ENCODE measurements at regions not wholly inside any gene's neighbourhood (a gene's known extent, or its start where the extent isn't known, plus 50 kb on each side); places are given as distances from the start of the nearest gene placed in this dataset.
"Not testable (repeated sequence)": the region's sequence is repeated elsewhere in the genome, so short reads cannot be mapped to it uniquely, and the experiment has no call there.

DNA sequence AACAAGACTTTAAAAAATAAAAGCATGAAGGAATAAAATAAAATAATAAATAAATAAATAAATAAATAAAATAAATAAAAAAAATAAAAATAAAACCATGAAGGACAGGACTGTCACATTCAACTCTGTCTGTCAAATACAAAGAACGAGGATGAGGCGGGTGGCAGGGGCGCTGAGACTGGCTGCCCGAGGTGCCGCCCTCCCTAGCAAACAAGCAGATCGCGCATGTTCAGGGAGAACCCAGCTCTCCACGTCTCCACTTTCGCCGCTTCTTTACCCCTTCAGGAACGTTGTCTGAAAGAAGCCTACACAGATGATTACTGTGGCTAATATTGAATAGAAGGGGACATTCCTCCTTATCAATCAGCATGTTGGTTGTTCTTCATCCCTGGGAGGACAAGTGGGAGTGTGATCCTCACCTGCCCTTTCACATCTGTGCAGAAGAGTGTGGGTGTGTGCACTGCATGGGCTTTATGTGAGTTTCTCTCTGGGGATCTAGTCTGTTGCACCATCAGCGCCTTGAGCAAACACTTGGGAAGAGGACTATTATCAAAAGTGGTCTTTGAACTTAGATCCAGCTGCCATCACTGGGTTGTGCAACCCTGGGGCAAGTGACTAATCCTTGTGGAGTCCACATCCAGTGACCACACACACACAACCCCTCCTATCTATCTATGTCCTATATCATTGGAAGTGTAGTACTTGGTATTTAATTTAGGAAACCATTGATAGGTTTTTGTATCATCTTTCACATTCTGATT, 399.2 kb downstream of the IRX2 start:
- DNase-seq (no peak), ATAC-seq (ENCODE audit: insufficient read depth, low read depth) (no peak)
- peaks cover 3% of the 10 kb centered on the region for H3K9me3 ChIP-seq (ENCODE audit: insufficient read depth, low read length, severe bottlenecking)
- H2AFZ ChIP-seq (ENCODE audit: low read depth, low read length): no peak overlapping the region
- no peak overlapping the region for H3K9ac ChIP-seq (ENCODE audit: low read depth, low read length)
- no peaks in the 10 kb centered on the region for H3K4me1 ChIP-seq (ENCODE audit: insufficient read depth, low read length)
- no peaks in the 10 kb centered on the region for H3K36me3 ChIP-seq (ENCODE audit: insufficient read depth, low read length)
- TF ChIP-seq EZH2 (IDR thresholded peaks at IDR 0.05; ENCODE audit: borderline replicate concordance, low read depth, low read length, severe bottlenecking): no peak
- TF ChIP-seq, protein P1, sequence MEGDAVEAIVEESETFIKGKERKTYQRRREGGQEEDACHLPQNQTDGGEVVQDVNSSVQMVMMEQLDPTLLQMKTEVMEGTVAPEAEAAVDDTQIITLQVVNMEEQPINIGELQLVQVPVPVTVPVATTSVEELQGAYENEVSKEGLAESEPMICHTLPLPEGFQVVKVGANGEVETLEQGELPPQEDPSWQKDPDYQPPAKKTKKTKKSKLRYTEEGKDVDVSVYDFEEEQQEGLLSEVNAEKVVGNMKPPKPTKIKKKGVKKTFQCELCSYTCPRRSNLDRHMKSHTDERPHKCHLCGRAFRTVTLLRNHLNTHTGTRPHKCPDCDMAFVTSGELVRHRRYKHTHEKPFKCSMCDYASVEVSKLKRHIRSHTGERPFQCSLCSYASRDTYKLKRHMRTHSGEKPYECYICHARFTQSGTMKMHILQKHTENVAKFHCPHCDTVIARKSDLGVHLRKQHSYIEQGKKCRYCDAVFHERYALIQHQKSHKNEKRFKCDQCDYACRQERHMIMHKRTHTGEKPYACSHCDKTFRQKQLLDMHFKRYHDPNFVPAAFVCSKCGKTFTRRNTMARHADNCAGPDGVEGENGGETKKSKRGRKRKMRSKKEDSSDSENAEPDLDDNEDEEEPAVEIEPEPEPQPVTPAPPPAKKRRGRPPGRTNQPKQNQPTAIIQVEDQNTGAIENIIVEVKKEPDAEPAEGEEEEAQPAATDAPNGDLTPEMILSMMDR (IDR thresholded peaks at IDR 0.05; ENCODE audit: borderline replicate concordance, extremely low read depth, low read length, poor library complexity, severe bottlenecking): no peak
- H3K4me2 ChIP-seq (ENCODE audit: insufficient read depth, low read length): no peak overlapping the region
- H3K4me3 ChIP-seq (ENCODE audit: low read depth in 1 of 2, low read length in 2 of 2): no peak overlapping the region
- H4K20me1 ChIP-seq (ENCODE audit: insufficient read depth, low read length): no peaks in the 10 kb centered on the region
- H3K27ac ChIP-seq (ENCODE audit: low read length): no peak overlapping the region
- H3K27me3 ChIP-seq (ENCODE audit: insufficient read depth, low read length, poor library complexity): no peaks in the 10 kb centered on the region
- no peaks in the 10 kb centered on the region for H3K79me2 ChIP-seq (ENCODE audit: insufficient read depth, low read length)

- H3K4me3 ChIP-seq (ENCODE audit: low read depth in 1 of 2, low read length in 2 of 2): not testable (repeated sequence)
These were observed 401.7 kb downstream of the IRX2 start for GRCh38 chr5:2349768-2350167.

GRCh38 chr5:2338686-2339085, 412.8 kb downstream of the IRX2 start:
- Histone ChIP-seq H3K9ac (ENCODE audit: low read depth, low read length) (no peak overlapping the region), H3K4me3 (ENCODE audit: low read depth in 1 of 2, low read length in 2 of 2) (no peak overlapping the region), H3K4me1 (ENCODE audit: insufficient read depth, low read length) (no peaks in the 10 kb centered on the region), H3K4me2 (ENCODE audit: insufficient read depth, low read length) (no peak overlapping the region), H3K9me3 (ENCODE audit: insufficient read depth, low read length, severe bottlenecking) (no peaks in the 10 kb centered on the region), H3K27ac (ENCODE audit: low read length) (no peak overlapping the region), H3K79me2 (ENCODE audit: insufficient read depth, low read length) (no peaks in the 10 kb centered on the region), H2AFZ (ENCODE audit: low read depth, low read length) (no peak overlapping the region), H4K20me1 (ENCODE audit: insufficient read depth, low read length) (no peaks in the 10 kb centered on the region), H3K36me3 (ENCODE audit: insufficient read depth, low read length) (no peaks in the 10 kb centered on the region), H3K27me3 (ENCODE audit: insufficient read depth, low read length, poor library complexity) (peaks cover 4% of the 10 kb centered on the region)
- no peak for TF ChIP-seq EZH2 (IDR thresholded peaks at IDR 0.05; ENCODE audit: borderline replicate concordance, low read depth, low read length, severe bottlenecking)
- TF ChIP-seq, protein P1 (IDR thresholded peaks at IDR 0.05; ENCODE audit: borderline replicate concordance, extremely low read depth, low read length, poor library complexity, severe bottlenecking): no peak
- ATAC-seq (ENCODE audit: insufficient read depth, low read depth) (no peak), DNase-seq (no peak)

More at GRCh38 chr5:2349768-2350167, 401.7 kb downstream of the IRX2 start:
- H3K4me2 ChIP-seq (ENCODE audit: insufficient read depth, low read length); DNase-seq; H4K20me1 ChIP-seq (ENCODE audit: insufficient read depth, low read length); H3K4me1 ChIP-seq (ENCODE audit: insufficient read depth, low read length); H3K9me3 ChIP-seq (ENCODE audit: insufficient read depth, low read length, severe bottlenecking); H3K36me3 ChIP-seq (ENCODE audit: insufficient read depth, low read length); H2AFZ ChIP-seq (ENCODE audit: low read depth, low read length); H3K27ac ChIP-seq (ENCODE audit: low read length); H3K9ac ChIP-seq (ENCODE audit: low read depth, low read length); H3K79me2 ChIP-seq (ENCODE audit: insufficient read depth, low read length); H3K27me3 ChIP-seq (ENCODE audit: insufficient read depth, low read length, poor library complexity); ATAC-seq (ENCODE audit: insufficient read depth, low read depth): not testable (repeated sequence)

- Histone ChIP-seq H2AFZ (ENCODE audit: low read depth, low read length) (no peak overlapping the region), H3K4me2 (ENCODE audit: insufficient read depth, low read length) (no peak overlapping the region), H3K36me3 (ENCODE audit: insufficient read depth, low read length) (no peaks in the 10 kb centered on the region), H3K27ac (ENCODE audit: low read length) (no peak overlapping the region), H3K9me3 (ENCODE audit: insufficient read depth, low read length, severe bottlenecking) (peaks cover 3% of the 10 kb centered on the region), H3K4me1 (ENCODE audit: insufficient read depth, low read length) (no peaks in the 10 kb centered on the region), H3K27me3 (ENCODE audit: insufficient read depth, low read length, poor library complexity) (no peaks in the 10 kb centered on the region), H4K20me1 (ENCODE audit: insufficient read depth, low read length) (no peaks in the 10 kb centered on the region), H3K4me3 (ENCODE audit: low read depth in 1 of 2, low read length in 2 of 2) (no peak overlapping the region), H3K79me2 (ENCODE audit: insufficient read depth, low read length) (no peaks in the 10 kb centered on the region), H3K9ac (ENCODE audit: low read depth, low read length) (no peak overlapping the region)
- no peak for ATAC-seq (ENCODE audit: insufficient read depth, low read depth)
- no peak for TF ChIP-seq EZH2 (IDR thresholded peaks at IDR 0.05; ENCODE audit: borderline replicate concordance, low read depth, low read length, severe bottlenecking)
- TF ChIP-seq, protein P1 (IDR thresholded peaks at IDR 0.05; ENCODE audit: borderline replicate concordance, extremely low read depth, low read length, poor library complexity, severe bottlenecking): no peak
- DNase-seq: no peak
These were observed 415.6 kb downstream of the IRX2 start for GRCh38 chr5:2335733-2336515.

Data from DND-41 (cell line).